Tongue (tissue), 1 donor: ENCODE measurements at regions not wholly inside any gene's neighbourhood (a gene's known extent, or its start where the extent isn't known, plus 50 kb on each side); places are given as distances from the start of the nearest gene placed in this dataset.
"Not testable (repeated sequence)": the region's sequence is repeated elsewhere in the genome, so short reads cannot be mapped to it uniquely, and the experiment has no call there.

Experiments
- DNase-seq: peaks from one replicate; pipeline ENCODE4 v3.0.0-alpha.2; 2015

GRCh38 chr3:23112491-23112890 is 90.6 kb upstream of the UBE2E2 start:
- DNase-seq, result no peak

DNA sequence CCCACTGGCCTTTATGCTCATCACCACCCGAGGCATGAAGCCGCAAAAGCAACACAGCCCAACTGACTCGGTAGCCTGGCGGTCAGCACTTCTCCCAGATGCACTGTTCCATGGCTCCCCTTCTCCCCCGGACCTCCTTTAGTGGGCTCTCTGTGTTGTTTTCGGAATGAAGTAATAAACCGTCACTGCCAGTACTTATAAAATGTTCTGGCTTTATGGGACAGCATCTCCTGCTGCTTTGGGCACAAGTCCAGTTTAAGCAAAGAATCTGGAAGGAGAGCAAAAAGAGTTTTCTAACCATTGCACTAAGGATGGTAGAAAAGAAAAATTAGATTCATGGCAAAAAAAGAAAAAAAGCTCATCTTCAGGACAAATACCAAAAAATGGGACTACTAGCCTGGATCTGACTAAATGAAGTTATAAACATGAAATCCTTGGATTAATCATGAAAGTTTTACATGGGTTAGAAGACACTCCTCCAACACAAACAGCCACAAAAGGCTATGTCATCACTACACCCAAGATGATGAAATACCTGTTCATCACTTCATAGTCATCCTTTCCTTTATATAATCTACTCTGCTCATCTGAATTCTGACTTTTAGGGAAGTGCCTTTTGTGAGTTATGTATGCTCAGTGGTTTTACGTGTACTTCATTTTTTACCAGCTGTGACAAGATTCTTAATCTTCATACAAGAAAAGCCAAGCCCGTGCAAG is 89.5 kb upstream of the UBE2E2 start:
- DNase-seq, result peak; percentile 55

GRCh38 chr3:23114432-23114831 is 88.7 kb upstream of the UBE2E2 start:
- DNase-seq, result peak; percentile 70

GRCh38 chr3:23115171-23115877 is 87.8 kb upstream of the UBE2E2 start:
- peak; percentile 29 for DNase-seq

GRCh38 chr3:23116081-23116837 is 86.9 kb upstream of the UBE2E2 start:
- DNase-seq, result peak; percentile 40

GRCh38 chr3:23117856-23118255 is 85.3 kb upstream of the UBE2E2 start:
- no peak for DNase-seq

DNA sequence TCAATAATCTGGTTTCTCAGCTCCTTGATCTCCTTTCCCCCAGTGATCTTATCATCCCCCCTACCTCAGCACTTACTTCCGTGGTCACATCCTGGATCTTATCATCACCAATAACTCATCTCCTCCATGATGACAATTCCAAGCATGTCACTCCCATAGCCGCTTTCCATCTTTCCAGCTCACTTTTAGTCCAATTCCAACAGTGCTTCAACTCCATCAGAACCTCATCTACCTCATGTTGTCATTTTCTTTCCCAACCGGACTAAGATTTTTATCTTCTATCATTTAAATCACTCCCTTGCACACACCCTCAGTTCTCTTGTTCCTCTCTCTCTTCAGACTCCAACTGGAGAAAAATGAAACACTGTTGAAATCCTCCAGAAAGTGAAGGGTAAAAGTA is 75.9 kb upstream of the UBE2E2 start:
- no peak for DNase-seq

GRCh38 chr3:23128655-23129054 is 74.5 kb upstream of the UBE2E2 start:
- DNase-seq, result no peak

DNA sequence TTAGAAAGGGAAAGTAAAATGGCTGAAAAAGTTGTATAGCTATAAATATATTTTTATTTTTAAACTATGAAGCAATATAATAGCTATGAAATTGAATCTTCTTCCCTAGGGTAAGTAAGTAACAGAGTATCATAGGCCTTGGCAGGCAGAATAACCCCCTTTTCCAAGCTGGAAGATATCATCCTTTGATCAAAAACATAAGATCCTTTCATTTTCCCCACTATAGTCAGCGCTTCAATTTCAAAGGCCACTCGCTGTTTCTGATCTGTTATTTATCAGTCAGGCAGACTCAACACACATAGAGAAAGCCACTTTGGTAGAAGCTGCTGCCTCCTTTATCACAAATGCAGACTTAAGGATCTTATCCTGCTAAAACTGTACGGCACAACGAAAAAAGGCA is 74.0 kb upstream of the UBE2E2 start:
- peak; percentile 44 for DNase-seq

DNA sequence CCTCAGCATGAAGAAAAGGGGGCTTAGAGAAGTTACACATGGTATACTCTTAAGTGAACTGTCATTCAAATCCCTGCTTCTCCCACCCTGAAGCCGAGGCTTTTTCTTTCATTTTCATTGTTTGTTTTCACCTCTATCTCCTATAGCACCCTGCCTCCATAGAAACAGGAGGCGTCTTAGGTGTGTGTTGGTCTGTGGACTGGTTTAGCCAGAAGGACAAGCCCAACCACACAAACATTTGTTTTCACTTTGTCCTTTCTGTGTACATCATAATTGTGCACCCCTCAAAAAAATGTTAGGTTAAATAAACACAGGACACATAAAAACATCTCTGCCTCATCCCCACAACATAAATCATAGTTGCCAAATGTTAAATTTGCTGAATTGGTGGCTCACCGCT is 73.3 kb upstream of the UBE2E2 start:
- peak; percentile 67 for DNase-seq

- no peak for DNase-seq
These were observed 72.7 kb upstream of the UBE2E2 start for GRCh38 chr3:23130406-23130805.

- no peak for DNase-seq
These were observed 67.9 kb upstream of the UBE2E2 start for GRCh38 chr3:23135026-23135785.

DNA sequence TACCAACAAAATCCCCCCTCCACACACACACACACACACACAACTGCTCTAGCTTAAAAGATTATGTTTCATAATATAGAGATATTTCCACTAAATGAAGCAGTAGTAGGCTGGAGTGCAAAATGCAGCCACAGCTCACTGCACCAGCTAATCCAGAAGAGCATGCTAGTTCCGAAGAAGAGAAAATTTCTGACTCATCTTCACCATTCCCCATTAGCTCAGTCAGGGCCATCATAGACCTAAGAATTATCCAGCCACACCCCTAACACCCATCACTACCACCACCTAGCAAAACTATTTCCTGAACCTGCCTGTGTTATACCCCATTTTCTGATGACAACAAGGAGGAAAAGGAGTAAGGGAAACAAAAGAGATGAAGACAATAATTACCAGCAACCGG is 67.1 kb upstream of the UBE2E2 start:
- DNase-seq, result no peak

DNA sequence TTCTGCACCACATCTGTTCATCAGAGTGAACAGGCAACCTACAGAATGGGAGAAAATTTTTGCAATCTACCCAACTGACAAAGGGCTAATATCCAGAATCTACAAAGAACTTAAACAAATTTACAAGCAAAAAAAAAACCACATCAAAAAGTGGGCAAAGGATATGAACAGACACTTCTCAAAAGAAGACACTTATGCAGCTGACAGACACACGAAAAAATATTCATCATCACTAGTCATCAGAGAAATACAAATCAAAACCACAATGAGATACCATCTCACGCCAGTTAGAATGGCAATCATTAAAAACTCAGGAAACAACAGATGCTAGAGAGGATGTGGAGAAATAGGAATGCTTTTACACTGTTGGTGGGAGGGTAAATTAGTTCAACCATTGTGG is 59.1 kb upstream of the UBE2E2 start:
- not testable (repeated sequence) for DNase-seq

- DNase-seq, result no peak
These were observed 57.0 kb upstream of the UBE2E2 start for GRCh38 chr3:23146163-23146562.

DNA sequence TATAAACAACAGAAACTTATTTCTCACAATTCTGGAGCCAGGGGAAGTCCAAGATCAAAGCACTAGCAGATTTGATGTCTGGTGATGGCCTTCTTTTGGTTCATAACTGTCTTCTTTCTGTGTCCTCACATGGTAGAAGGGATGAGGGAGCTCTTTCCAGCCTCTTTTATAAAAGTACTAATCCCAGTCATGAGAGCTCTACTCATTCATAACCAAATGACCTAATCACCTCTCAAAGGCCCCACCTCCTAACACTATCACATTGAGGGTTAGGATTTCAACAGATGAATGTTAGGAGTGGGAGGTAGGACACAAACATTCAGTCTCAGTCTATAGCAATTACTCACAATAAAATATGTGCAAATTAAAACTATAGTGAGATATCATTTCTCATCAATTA is 50.1 kb upstream of the UBE2E2 start:
- no peak for DNase-seq
